ENCODE measurements at regions not wholly inside any gene's neighbourhood (a gene's known extent, or its start where the extent isn't known, plus 50 kb on each side); places are given as distances from the start of the nearest gene placed in this dataset.

DNA sequence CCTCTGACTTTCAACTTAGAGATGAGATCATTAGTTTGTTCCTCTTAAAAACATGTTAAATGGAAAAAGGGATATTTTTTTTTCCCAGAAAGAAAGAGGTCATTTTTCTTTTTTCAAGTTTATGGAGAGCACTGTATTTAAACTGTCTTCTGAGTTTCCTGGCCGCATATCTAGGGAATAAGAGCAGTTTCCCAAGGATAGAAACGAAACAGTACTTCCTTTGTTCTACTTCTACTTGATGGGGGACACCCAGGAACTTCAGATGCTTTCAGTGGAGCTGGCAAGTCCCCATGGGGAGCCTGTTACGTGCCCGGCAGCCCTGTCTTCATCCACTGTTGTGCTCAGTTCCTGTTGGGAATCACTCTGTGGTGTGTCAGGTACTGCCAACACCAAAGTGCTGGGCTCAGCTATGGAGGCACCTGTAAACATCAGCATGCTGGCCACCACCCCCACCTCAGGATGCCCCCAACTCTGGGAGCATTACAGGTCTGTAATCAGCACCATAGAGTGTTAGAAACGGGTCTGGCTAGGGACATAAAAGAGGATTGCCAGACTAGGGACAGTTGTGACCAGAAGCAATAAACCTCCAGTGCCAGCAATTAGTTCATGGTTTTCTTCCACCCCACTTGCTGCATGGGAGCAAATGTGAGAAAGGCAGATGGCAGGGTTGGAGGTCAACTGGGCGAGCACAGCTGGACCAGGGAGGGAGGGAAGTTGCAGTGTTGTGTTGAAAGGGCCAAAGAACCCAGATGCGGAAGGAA lies 221.7 kb upstream of the ECI2 start:
- no peak for DNase-seq (ENCODE audit: low read depth, low spot score)

DNA sequence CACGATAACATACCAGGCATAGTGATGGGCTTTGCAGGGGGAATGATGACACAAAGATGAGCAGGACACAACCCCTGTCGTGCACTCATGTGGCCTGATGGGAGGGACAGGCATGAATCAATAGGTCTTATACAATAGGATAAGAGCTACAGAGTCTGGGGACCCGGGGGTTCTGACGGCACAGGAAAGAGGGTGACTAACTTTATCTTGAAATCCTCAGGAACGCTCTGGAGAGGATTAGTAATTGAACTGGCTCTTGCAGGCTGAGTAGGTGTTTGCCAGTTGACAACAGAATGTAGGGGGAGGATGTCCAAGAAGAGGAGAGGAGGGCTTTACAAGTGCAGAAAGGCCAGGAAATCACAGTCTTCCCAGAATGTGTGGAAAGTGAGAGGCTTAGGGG lies 219.9 kb upstream of the ECI2 start:
- DNase-seq (ENCODE audit: low read depth, low spot score): no peak

DNA sequence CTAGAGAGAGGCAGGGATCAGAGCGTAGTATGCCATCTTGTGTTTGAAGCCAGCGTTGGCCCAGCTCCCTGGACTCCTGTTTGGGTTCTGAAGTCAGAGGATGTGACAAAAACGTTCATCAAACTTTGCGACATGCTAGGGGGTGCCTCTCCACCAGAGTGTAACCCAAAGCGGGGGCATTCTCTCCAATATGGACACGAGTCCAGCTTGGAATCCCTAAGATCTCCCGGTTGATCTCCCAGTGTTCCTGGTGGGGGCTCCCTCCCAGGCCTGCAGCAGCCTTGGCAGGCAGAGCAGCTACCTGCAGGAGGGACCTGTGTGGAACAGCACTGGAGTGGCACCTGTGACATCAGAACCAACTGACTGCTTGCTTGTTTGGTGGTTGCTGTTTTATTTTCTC lies 218.8 kb upstream of the ECI2 start:
- no peak for DNase-seq (ENCODE audit: low read depth, low spot score)

DNA sequence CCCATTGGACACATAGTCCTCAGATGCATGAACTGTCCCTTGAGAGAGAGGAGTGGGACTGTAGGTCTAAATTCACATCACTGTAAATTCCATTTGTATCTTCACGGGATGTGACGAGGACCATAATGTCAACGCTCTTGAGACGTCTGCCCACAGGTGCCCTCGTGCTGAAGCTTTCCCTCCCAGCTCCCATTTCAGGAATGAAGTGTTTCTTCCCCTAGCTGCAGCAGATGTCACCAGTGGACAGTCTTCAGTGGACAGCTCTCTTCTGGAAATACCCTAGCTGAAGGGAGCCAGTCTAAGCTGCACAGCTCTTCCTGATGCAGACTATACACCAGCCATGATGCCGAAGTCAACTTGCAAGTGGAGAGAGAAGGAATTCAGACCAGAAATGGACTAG lies 217.4 kb upstream of the ECI2 start:
- DNase-seq (ENCODE audit: low read depth, low spot score): no peak

DNA sequence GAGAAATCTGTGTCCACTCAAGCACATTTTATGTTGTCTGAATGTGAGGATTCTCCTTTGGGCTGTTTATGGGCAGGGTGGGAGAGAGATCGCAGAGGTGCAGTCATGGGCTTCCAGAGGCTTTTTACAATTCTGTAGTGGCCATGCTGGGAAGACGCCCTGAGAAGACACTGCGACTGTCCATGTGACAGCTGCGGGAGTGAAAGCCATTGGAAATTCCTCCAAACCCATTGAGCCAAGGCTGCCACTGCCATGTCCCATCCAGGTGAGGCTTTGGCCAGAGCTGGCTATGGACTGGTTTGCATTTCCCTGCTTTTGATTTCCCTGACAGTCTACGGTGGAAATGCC lies 216.9 kb upstream of the ECI2 start:
- DNase-seq (ENCODE audit: low read depth, low spot score): no peak

DNA sequence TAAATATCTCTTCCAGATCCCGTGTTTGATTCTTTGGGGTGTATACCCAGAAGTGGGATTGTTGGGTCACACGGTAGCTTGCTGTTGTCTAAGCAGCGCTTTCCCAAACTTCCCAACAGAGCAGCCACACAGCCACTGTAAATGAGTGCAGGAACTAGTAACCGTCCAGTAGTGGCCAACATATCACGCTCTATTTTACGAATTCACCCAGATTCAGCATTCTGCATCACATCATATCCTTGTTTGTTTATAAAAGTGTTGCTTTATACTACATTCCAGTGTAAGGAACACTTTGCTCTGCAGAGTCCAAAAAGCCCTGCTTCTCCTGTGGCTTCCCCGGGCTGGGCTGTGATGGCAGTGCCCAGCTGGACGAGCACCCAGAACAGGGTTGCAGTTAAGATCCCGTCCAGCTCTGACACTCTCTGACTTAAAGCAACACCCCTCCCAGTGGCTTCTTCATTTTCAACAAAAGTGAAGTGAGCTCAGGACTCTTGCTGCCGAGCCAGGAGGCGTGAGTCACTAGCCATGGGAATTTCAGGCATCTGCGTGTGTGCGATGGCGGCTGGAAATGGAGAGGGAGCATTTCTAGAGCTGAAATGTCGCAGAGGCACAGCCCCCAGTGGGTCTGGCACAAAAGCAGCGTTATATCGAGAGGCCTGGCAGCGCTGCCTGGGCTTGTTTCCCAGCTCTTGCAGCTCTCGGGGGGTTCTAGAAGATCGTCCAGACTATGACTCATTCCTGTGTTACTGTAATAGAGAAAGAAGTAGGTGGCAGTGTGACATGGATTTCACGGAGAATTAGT lies 216.3 kb upstream of the ECI2 start:
- DNase-seq (ENCODE audit: low read depth, low spot score): no peak

DNA sequence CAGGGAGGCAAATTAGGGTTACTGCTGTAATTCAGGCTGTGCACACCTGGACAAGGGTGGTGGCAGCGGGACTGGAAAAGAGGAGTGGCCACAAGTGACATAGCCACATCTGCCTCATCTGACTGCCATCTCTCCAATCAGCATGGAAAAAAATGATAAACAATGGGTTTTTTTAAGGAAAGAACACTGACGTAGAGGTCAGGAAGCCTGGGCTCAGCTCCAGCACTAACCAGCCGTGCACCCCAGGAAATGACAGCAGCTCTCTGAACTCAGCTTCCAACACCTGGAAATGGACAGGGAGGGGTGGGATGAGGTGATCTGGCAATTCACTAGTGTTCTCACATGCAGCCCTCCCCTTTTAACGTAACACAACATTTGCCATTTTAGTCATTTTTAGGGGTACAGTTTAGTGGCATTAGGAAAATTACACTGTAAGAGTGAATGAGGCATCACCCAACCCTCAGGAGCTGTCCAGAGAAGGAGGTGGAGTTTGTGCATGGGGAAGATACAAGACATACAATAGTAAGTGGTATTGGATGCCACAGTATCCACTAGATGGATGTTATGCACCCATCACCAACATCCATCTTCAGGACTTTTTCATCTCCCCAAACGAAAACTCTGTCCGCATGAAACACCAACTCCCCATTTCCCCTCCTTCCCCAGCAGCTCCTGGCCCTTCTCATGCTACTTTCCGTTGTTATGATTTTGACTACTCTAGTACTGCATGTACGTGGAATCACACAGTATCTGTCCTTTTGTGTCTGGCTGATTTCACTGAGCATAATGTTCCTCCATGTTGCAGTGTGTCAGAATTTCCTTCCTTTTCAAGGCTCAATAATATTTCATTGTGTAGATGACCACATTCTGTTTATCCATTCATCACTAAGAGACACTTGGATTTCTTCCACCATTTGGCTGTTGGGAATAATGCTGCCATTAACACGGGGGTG lies 215.5 kb upstream of the ECI2 start:
- no peak for DNase-seq (ENCODE audit: low read depth, low spot score)

DNA sequence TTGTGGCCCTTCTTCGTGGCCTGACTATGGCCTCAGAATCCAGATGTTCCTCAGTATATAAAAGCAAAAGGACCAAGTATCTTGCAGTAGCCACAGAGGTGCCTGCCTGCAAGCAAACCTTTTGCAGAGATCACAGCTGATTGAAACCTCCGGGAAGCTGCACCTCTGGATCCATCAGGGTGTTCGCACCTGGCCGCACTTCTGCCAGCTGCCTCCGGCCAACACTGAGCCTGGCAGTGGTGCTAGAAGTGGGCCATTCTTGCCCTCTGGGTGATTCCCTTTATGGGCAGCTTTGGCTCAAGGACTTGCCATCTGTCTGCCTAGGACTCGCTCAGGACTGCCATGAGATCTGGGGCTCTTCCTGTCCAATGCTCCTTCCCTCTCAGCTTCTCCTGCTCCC lies 214.6 kb upstream of the ECI2 start:
- no peak for DNase-seq (ENCODE audit: low read depth, low spot score)

DNA sequence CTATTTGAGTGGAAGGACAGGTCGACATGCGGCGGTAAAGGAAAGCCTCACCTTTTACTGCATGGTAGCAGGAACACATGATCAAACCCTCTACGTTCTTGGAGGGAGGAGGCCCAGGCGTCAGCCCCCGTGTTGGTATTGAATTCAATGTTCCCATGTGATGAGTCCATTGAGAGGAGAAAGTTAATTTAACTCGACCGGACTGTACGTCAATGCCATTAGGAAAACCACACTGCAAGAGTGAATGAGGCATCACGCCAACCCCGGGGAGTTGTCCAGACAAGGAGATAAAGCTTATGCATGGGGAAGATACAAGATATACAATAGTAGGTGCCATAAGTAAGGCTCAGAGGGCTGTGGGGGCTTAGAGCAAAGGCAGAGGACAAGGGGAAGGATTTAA lies 213.9 kb upstream of the ECI2 start:
- no peak for DNase-seq (ENCODE audit: low read depth, low spot score)

DNA sequence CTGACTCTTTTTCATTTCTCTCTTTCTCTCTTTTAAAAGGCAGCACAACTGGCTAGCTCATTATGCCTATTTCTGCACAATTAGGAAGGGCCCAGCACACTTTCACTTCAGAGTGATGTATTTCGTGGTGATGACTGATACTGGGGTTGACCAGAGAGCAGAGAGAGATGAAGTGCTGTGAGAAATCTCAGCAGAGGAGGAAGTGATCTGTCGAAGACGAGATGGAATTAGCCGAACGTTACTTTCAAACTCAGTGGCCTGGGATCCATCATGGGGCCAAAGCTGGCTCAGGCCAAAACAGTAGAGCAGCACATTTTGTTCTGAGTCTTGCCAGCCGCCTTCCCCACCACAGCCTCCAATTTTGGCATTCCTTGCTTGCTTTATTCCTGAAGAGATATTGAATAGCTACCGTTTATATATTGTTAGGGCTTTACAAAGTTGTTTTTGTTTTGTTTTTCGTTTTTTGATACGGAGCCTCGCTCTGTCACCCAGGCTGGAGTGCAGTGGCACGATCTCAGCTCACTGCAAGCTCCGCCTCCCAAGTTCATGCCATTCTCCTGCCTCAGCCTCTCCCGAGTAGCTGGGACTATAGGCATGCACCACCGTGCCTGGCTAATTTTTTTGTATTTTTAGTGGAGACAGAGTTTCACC lies 213.2 kb upstream of the ECI2 start:
- no peak for DNase-seq (ENCODE audit: low read depth, low spot score)

DNA sequence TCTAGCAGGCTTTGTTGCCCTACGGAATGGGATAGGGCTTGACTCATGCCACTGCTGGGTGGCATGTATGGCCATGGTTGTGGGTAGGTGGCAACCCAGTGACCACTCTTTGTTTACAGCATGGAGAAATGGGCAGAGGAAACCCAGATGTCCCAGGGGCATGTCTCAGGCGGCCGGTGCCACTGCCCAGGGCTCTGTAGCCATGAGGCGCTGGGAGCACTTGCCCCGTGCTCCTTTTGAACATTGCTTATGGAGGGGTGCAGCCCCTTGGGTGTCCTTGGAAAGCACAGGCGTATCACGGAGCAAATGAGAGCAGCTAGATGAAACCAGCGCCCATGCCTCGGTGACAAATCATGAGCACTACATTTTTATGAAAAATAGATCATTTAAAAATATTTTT lies 212.5 kb upstream of the ECI2 start:
- DNase-seq (ENCODE audit: low read depth, low spot score): no peak

DNA sequence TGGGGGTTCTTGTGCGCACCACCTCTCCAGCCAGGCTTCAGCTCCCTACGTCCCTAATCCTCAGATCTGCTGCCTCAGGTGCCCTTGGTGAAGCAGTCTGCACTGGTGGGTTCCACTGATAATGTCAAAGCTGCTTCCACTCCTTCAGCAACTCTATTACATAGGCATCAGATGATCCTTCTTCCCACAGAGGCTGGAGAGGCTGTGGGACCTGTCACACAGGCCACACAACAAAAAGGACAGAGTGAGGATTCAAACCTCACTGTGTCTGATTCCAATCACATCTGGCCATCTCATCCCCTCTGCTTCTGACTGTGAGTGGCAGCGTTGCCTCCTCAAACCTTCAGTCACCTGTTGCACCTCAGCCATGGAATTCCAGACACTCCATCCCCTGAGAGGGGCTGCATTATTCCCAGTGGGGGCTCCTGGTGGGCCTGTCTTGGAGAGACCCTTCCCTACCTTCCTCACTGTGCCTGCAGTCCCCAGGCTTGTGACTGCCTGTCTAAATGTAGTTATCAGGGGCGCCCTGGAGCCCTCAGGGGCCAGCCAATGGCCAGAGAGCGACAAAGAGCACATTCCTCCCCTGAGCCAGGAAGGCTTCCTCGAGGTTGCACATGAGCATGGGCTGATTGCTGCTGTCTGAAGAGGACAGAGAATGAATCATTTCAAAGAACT lies 211.4 kb upstream of the ECI2 start:
- no peak for DNase-seq (ENCODE audit: low read depth, low spot score)

DNA sequence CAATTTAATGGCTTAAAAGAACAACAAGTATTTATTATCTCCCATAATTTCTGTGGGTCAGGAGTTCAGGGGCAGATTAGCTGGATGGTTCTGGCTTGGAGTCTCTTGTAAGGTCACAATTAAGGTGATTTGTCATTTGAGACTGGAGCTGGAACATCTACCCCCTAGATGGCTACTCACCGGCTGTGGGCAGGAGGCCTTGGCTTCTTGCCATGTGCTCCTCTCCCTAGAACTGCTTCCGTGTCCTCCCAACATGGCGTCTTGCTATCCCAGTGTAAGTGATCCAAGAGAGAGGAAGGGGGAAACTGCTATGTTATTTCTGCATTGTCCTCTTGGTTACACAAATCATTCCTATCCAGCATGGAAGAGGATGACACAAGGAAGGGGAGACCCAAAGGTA lies 210.2 kb upstream of the ECI2 start:
- no peak for DNase-seq (ENCODE audit: low read depth, low spot score)

DNA sequence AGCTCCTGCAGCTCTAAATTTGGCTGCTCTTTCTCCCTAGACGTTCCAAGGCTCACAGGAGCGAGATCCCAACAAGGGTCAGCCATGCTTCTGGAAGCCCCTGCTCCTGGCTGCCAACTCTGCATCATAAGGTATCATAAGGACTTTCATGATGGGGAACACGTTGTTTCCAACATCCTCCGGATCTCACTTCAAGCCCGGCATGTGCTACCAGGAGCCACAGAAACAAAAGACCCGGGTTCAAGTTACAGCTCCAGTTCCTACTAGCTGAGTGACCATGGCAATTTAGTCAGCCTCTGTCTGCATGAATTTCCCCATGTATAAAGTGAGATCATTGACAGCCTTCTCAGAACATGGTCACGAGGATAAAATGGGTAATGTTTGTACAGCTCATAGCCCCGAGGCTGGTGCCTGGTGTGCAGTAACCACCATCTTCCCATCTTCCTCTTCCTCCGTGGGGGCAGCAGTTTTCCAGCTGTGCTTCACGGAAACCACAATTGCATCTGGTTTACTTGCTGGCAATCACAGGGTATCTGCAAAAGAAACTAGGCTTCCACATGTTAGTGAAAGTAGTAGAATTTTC lies 209.0 kb upstream of the ECI2 start:
- DNase-seq (ENCODE audit: low read depth, low spot score): no peak

DNA sequence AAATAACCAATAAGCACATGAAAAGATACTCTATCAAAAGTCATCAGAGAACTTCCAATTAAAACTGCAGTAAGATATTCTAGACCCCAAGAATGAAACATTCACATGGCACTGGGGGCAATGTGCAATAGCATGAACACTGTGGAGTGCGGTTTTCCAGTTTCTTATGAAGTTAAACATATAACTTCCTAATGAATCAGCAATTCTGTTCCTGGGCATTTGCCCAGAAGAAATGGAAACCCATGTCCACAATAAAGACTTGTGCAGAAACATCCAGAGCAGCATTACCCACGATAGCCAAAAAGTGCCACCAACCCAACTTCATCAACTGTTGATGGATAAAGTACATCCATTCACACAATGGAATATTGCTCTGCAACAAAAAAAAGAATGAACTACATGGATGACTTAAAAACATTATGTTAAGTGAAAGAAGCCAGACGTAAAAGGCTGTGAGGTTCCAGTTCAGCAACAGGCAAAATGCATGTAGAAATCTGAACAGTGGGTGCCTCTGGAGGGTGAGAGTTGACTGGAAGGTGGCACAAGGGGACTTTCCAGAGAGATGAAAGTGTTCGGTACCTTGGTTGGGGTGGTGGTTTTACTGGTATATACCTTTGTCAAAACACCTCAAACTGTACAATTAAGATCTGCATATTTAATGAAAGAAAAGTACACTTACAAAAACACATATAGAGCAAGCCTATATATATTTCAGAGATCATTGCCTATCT lies 207.2 kb upstream of the ECI2 start:
- no peak for DNase-seq (ENCODE audit: low read depth, low spot score)

DNA sequence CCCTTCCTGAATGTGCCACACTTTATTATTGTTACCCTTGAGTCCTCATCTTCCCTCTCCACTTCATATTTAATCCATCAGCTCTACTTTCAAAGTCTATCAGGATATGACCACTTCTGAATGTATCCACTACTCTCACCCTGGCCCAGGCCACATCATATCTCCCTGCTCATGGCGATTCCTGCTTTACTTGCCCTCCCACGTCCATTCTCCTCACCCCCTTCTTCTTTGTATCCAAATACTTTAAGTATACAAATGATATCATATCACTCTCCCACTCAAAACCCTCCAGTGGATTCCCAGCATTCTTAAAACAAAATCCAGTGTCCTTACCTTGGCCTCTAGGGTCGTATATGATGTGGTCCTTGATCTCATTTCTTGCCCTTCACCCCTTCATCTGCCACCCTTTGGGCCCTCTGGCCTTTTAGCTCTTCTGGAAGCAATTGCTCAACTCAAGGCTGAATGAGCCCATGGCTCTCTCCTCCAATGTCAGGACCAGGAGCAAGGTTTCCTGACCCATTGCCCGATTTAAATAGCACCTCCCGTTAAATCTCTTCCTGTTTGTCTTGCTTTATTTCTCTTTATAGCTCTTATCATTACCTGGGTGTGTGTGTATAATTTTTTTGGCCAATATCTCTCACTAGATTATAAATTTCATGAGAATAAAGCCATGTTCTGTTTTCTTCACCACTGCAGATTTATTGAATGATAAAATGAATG lies 205.9 kb upstream of the ECI2 start:
- no peak for DNase-seq (ENCODE audit: low read depth, low spot score)

DNA sequence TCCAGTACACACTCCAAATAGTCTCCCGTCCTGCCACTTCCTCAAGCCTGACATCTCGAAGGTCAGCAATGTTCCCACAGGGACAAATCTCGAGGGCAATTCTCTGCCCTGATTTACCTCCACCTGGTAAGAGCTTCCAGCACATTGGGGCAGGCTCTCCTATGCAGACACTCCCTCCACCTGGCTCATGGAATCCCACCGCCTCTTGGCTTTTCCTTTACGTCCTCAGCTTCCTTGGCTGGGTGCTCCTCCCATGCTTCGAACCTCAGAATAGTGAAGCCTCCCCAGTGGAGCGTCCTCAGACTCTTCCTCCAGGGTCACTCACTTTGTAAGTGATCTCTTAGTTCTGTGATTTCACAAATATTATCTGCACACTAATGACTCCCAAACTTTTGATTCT lies 205.2 kb upstream of the ECI2 start:
- no peak for DNase-seq (ENCODE audit: low read depth, low spot score)

DNA sequence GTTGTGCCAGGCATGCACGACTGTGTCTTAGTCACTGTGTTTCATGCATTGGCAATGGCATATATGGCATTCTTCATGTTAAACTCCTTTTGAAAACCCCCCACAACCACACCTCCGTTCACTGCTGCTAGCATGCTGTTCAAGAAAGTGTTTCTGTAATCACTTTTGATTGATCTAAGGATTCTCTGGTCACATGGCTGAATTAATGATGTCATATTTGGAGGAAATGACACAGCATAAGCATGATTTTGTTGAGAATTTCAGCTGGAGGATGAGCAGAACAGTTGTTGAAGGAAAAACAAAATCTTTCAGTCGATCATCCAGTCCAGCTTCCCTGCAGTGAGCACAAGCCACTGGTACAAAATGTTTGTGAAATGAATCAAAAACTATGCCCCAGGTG lies 203.5 kb upstream of the ECI2 start:
- no peak for DNase-seq (ENCODE audit: low read depth, low spot score)

DNA sequence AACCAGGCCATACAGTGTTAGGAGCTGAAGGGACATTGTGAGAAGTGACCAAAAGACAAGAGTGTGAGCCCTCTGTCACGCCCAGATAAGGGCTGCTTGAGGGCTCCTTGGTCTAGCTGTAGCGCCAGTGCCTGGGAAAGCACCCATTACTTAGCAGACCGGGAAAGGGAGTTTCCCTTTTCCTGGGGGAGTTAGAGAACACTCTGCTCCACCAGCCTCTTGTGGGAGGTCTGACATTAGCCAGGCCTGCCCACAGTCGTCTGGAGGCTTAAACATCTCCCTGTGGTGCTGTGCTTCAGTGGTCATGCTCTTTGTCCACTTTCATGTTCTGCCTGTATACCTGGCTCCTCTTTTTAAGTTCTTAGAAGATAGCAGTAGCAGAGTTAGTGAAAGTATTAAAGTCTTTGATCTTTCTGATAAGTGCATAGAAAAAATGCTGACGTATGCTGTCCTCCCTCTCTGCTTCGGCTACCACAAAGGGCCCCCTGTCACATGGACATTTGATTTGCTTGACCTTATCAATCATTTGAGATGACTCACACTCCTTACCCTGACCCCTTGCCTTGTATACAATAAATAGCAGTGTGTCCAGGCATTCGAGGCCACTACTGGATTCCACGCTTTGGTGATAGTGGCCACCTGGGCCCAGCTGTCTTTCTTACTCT lies 201.5 kb upstream of the ECI2 start:
- no peak for DNase-seq (ENCODE audit: low read depth, low spot score)
